Keratinocyte (primary cell): ENCODE measurements at regions not wholly inside any gene's neighbourhood (a gene's known extent, or its start where the extent isn't known, plus 50 kb on each side); places are given as distances from the start of the nearest gene placed in this dataset.

ENCODE experiments used
- DNase-seq: peaks from one replicate; pipeline ENCODE4 v3.0.0-alpha.2; 2011; ENCODE audit warnings: low read depth, missing footprints, low spot score
- FAIRE-seq: peaks from 2 replicates; lab custom pipeline; 2011; peaks lifted over from hg19 to GRCh38; lab: Jason Lieb, UNC
- H2AFZ ChIP-seq: 2 replicates; pipeline ENCODE4 v1.6.0; 2012; ENCODE audit warnings: low read length, control low read depth, inconsistent platforms; ENCODE audit not compliant: control insufficient read depth
- H3K27ac ChIP-seq: 2 replicates; pipeline ENCODE4 v1.5.1; 2011; ENCODE audit warnings: low read length; ENCODE audit not compliant: control insufficient read depth, insufficient read depth
- H3K27me3 ChIP-seq: 3 replicates; pipeline ENCODE4 v1.6.0; 2011; ENCODE audit warnings: low read length; ENCODE audit not compliant: control insufficient read depth, insufficient read depth; ENCODE audit errors: extremely low read depth
- H3K36me3 ChIP-seq, 2 experiments: 2 replicates in 1 of 2; 3 replicates in 1 of 2; pipeline ENCODE4 v1.5.1; 2011; ENCODE audit warnings: low read length in 2 of 2, mild to moderate bottlenecking in 1 of 2; ENCODE audit not compliant: control insufficient read depth in 2 of 2, insufficient read depth in 2 of 2; ENCODE audit errors: extremely low read depth in 1 of 2
- H3K4me1 ChIP-seq: 3 replicates; pipeline ENCODE4 v1.5.1; 2011; ENCODE audit warnings: low read length; ENCODE audit not compliant: control insufficient read depth, insufficient read depth; ENCODE audit errors: extremely low read depth
- H3K4me2 ChIP-seq: 3 replicates; pipeline ENCODE4 v1.6.0; 2011; ENCODE audit warnings: low read depth, low read length; ENCODE audit not compliant: control insufficient read depth, insufficient read depth; ENCODE audit errors: extremely low read depth
- H3K4me3 ChIP-seq, 3 experiments: fragments of 200-600 bp in 1 of 3; sonication (generic) in 1 of 3; 2 replicates in 2 of 3; 3 replicates in 1 of 3; pipeline ENCODE4 v1.5.1; 2011 to 2016; ENCODE audit warnings: low read length in 3 of 3, mild to moderate bottlenecking in 3 of 3, control low read depth in 2 of 3, inconsistent platforms in 1 of 3, low read depth in 1 of 3, mixed read lengths in 1 of 3, mixed run types in 1 of 3, moderate library complexity in 1 of 3; ENCODE audit not compliant: control insufficient read depth in 2 of 3, insufficient read depth in 2 of 3; ENCODE audit errors: extremely low read depth in 1 of 3
- H3K79me2 ChIP-seq: 2 replicates; pipeline ENCODE4 v1.6.0; 2012; ENCODE audit warnings: low read length; ENCODE audit not compliant: control insufficient read depth, insufficient read depth
- H3K9ac ChIP-seq: 3 replicates; pipeline ENCODE4 v1.6.0; 2011; ENCODE audit warnings: low read length; ENCODE audit not compliant: control insufficient read depth, insufficient read depth; ENCODE audit errors: extremely low read depth
- H3K9me1 ChIP-seq: 3 replicates; pipeline ENCODE4 v1.6.0; 2011; ENCODE audit warnings: low read length; ENCODE audit not compliant: control insufficient read depth, insufficient read depth; ENCODE audit errors: extremely low read depth
- H3K9me3 ChIP-seq: 2 replicates; pipeline ENCODE4 v1.5.1; 2012; ENCODE audit warnings: low read depth, low read length; ENCODE audit not compliant: control insufficient read depth
- H4K20me1 ChIP-seq: 3 replicates; pipeline ENCODE4 v1.6.0; 2011; ENCODE audit warnings: low read length; ENCODE audit not compliant: control insufficient read depth, insufficient read depth; ENCODE audit errors: extremely low read depth
- EZH2 ChIP-seq: IDR thresholded peaks from one replicate; pipeline ENCODE4 v1.6.1; 2012; ENCODE audit warnings: inconsistent platforms, mild to moderate bottlenecking, low read length, moderate library complexity
- dilution Hi-C: fragments of 300-500 bp; cut with MboI; formaldehyde crosslinking; loops from one replicate; pipeline ENCODE4 v1.7.0; 2020; ENCODE audit warnings: low sequenced_read_pairs; ENCODE audit not compliant: extremely low pct_ligation_motif_present
- TF ChIP-seq, protein P1 (sequence below), 3 experiments: IDR thresholded peaks in 1 of 3; conservative IDR thresholded peaks in 1 of 3; optimal IDR thresholded peaks in 1 of 3; 2 replicates in 2 of 3; 3 replicates in 1 of 3; pipeline versions ENCODE3 to v1.5.1; 2011; ENCODE audit warnings: low read length in 3 of 3, mild to moderate bottlenecking in 3 of 3, moderate library complexity in 2 of 3, control low read depth in 1 of 3, inconsistent platforms in 1 of 3; ENCODE audit not compliant: insufficient read depth in 2 of 3; ENCODE audit errors: extremely low read depth in 1 of 3

DNA sequence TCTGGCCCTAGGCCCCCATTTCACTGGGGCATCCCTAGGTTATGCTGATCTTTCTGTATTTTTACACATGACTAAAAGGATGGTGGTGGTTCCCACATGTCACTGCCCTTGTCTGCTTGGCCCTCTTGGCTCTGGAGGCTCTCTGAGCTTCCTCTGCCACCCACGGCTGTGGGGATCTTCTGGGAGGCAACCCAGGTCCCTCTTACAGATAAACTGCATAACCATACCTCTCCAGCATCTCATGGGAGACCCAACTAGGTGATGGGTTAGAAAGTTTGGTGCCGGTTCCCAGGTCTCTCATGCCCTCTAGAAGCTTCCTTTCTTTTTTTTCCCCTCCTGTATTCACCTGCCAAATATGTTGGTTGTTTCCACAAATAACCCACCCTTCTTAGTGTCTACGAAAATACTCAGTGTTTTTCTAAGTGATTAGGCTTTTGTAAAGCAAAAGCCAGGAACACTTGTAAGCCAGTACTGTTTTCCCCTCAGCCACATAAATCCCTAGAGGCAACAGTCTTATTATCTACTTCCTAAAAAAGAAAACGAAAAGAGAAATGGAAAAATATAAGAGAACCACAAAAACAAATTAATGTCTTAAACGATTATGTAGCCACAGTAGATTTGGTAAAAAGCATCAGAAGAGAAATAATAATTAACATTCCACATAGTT, 71.7 kb upstream of the SMLR1 start:
- no peaks in the 10 kb centered on the region for H3K9me3 ChIP-seq
- no peak overlapping the region for H2AFZ ChIP-seq
- no peaks in the 10 kb centered on the region for H3K9me1 ChIP-seq
- H3K27me3 ChIP-seq: no peaks in the 10 kb centered on the region
- no peak overlapping the region for H3K4me3 ChIP-seq
- FAIRE-seq: no peak
- no peak overlapping the region for H3K9ac ChIP-seq
- H3K27ac ChIP-seq: no peak overlapping the region
- TF ChIP-seq EZH2: no peak
- TF ChIP-seq, protein P1, sequence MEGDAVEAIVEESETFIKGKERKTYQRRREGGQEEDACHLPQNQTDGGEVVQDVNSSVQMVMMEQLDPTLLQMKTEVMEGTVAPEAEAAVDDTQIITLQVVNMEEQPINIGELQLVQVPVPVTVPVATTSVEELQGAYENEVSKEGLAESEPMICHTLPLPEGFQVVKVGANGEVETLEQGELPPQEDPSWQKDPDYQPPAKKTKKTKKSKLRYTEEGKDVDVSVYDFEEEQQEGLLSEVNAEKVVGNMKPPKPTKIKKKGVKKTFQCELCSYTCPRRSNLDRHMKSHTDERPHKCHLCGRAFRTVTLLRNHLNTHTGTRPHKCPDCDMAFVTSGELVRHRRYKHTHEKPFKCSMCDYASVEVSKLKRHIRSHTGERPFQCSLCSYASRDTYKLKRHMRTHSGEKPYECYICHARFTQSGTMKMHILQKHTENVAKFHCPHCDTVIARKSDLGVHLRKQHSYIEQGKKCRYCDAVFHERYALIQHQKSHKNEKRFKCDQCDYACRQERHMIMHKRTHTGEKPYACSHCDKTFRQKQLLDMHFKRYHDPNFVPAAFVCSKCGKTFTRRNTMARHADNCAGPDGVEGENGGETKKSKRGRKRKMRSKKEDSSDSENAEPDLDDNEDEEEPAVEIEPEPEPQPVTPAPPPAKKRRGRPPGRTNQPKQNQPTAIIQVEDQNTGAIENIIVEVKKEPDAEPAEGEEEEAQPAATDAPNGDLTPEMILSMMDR (optimal IDR thresholded peaks at IDR 0.05 in 1 of 3, IDR thresholded peaks at IDR 0.05 in 1 of 3, conservative IDR thresholded peaks at IDR 0.05 in 1 of 3; ENCODE audit: extremely low read depth in 1 of 3, insufficient read depth in 2 of 3, low read length in 3 of 3): no peak
- dilution Hi-C loops: loop anchor here (25.0 kb wide), 1 partner anchor 443 kb away; no protein-coding TSS in a partner anchor
- no peaks in the 10 kb centered on the region for H3K79me2 ChIP-seq
- H3K36me3 ChIP-seq: no peaks in the 10 kb centered on the region
- no peaks in the 10 kb centered on the region for H3K4me1 ChIP-seq
- H3K4me2 ChIP-seq: no peak overlapping the region
- DNase-seq: no peak
- no peaks in the 10 kb centered on the region for H4K20me1 ChIP-seq

DNA sequence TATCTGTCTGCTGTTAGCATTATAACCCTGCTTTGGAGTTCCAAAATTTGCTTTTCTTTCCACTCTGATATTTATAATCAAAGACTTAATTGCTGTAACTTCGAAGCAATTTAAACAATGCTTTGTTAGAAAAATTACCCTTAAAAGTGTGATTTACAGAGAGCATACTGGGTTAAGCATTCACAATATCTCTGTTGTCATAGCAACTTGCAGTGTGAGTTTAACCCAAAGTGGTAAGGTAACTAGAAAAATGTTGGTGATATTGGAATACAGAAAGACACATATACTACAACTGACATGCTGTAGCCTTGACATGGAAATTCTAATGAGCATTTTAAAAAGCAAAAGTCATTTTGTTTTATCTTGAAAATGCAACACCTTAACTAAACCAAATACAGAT, 70.4 kb upstream of the SMLR1 start:
- Histone ChIP-seq H3K36me3 (no peaks in the 10 kb centered on the region), H4K20me1 (no peaks in the 10 kb centered on the region), H3K4me3 (no peak overlapping the region), H3K9ac (no peak overlapping the region), H3K4me2 (no peak overlapping the region), H3K9me1 (no peaks in the 10 kb centered on the region), H3K27me3 (no peaks in the 10 kb centered on the region), H2AFZ (no peak overlapping the region), H3K4me1 (no peaks in the 10 kb centered on the region), H3K79me2 (no peaks in the 10 kb centered on the region), H3K9me3 (no peaks in the 10 kb centered on the region), H3K27ac (no peak overlapping the region)
- FAIRE-seq: no peak
- TF ChIP-seq EZH2: no peak
- TF ChIP-seq, protein P1 (optimal IDR thresholded peaks at IDR 0.05 in 1 of 3, IDR thresholded peaks at IDR 0.05 in 1 of 3, conservative IDR thresholded peaks at IDR 0.05 in 1 of 3; ENCODE audit: extremely low read depth in 1 of 3, insufficient read depth in 2 of 3, low read length in 3 of 3): no peak
- dilution Hi-C loops: loop anchor here (25.0 kb wide), 1 partner anchor 445 kb away; no protein-coding TSS in a partner anchor
- DNase-seq: no peak
